H1 (cell line): ENCODE measurements at regions not wholly inside any gene's neighbourhood (a gene's known extent, or its start where the extent isn't known, plus 50 kb on each side); places are given as distances from the start of the nearest gene placed in this dataset.

Experiments
- CTCF ChIA-PET: fragments of 300-600 bp; sonication (Branson Sonifier 250); formaldehyde crosslinking; loops from one replicate; lab custom pipeline; 2021; ENCODE audit not compliant: partially characterized antibody; lab: Charles Lee
- POLR2A ChIA-PET: fragments of 300-600 bp; sonication (Branson Sonifier 250); formaldehyde crosslinking; loops from one replicate; lab custom pipeline; 2021; ENCODE audit warnings: inconsistent platforms; ENCODE audit not compliant: partially characterized antibody; lab: Charles Lee
- DNase-seq, 2 experiments: peaks; one replicate each; pipeline versions ENCODE4 v3.0.0 to v3.0.0-alpha.2; 2010 to 2022; ENCODE audit warnings: low spot score in 2 of 2, low read depth in 1 of 2, mixed read lengths in 1 of 2
- FAIRE-seq: peaks from 2 replicates; lab custom pipeline; 2011; peaks lifted over from hg19 to GRCh38; lab: Jason Lieb, UNC
- H2AFZ ChIP-seq: 2 replicates; pipeline ENCODE4 v1.8.1; 2012; ENCODE audit warnings: low read length, inconsistent platforms
- H2AK5ac ChIP-seq: 2 replicates; pipeline ENCODE4 v1.6.1; 2013; ENCODE audit warnings: low read depth, low read length
- H2BK120ac ChIP-seq: replicated peaks from 2 replicates; pipeline ENCODE3; 2013; ENCODE audit warnings: low read depth, low read length, inconsistent platforms
- H2BK12ac ChIP-seq: 2 replicates; pipeline ENCODE4 v1.6.1; 2013; ENCODE audit warnings: low read depth, low read length
- H2BK15ac ChIP-seq: 2 replicates; pipeline ENCODE4 v1.6.1; 2013; ENCODE audit warnings: low read length
- H2BK20ac ChIP-seq: 2 replicates; pipeline ENCODE4 v1.6.1; 2013; ENCODE audit warnings: low read length
- H2BK5ac ChIP-seq: 2 replicates; pipeline ENCODE4 v1.6.1; 2013; ENCODE audit warnings: low read depth, low read length
- H3K14ac ChIP-seq: 2 replicates; pipeline ENCODE4 v1.6.1; 2013; ENCODE audit warnings: inconsistent platforms; ENCODE audit not compliant: insufficient read length
- H3K18ac ChIP-seq: 2 replicates; pipeline ENCODE4 v1.6.1; 2013; ENCODE audit warnings: low read length; ENCODE audit errors: extremely low read depth
- H3K23ac ChIP-seq: 2 replicates; pipeline ENCODE4 v1.6.1; 2013; ENCODE audit warnings: inconsistent platforms; ENCODE audit not compliant: insufficient read length
- H3K23me2 ChIP-seq: 2 replicates; pipeline ENCODE4 v1.6.1; 2013; ENCODE audit warnings: low read depth, low read length
- H3K27ac ChIP-seq: 2 replicates; pipeline ENCODE4 v1.6.1; 2011; ENCODE audit warnings: low read depth, low read length, inconsistent platforms
- H3K27me3 ChIP-seq, 4 experiments: replicated peaks in 1 of 4; 1 replicate in 1 of 4; 2 replicates in 3 of 4; pipeline versions ENCODE4 v1.6.1 to v1.8.1; 2011 to 2013; ENCODE audit warnings: low read length in 3 of 4, mild to moderate bottlenecking in 3 of 4, inconsistent platforms in 2 of 4, mixed read lengths in 2 of 4, moderate library complexity in 1 of 4; ENCODE audit not compliant: control insufficient read depth in 3 of 4, insufficient read depth in 3 of 4; ENCODE audit errors: extremely low read depth in 1 of 4
- H3K36me3 ChIP-seq, 4 experiments: 2 replicates each; pipeline versions ENCODE4 v1.6.1 to v1.8.1; 2011 to 2013; ENCODE audit warnings: mild to moderate bottlenecking in 4 of 4, low read length in 3 of 4, moderate library complexity in 2 of 4, control low read depth in 1 of 4, inconsistent platforms in 1 of 4; ENCODE audit not compliant: insufficient read depth in 4 of 4, control insufficient read depth in 2 of 4
- H3K4ac ChIP-seq: replicated peaks from 2 replicates; pipeline ENCODE3; 2013; ENCODE audit warnings: low read length, low read depth, mixed read lengths, inconsistent platforms; ENCODE audit not compliant: insufficient read length
- H3K4me1 ChIP-seq, 4 experiments: replicated peaks in 1 of 4; 1 replicate in 1 of 4; 2 replicates in 3 of 4; pipeline versions ENCODE4 v1.6.1 to v1.8.1; 2011 to 2013; ENCODE audit warnings: low read length in 3 of 4, inconsistent platforms in 2 of 4, mixed read lengths in 1 of 4; ENCODE audit not compliant: insufficient read depth in 4 of 4, control insufficient read depth in 3 of 4
- H3K4me2 ChIP-seq, 2 experiments: 2 replicates each; pipeline versions ENCODE4 v1.6.1 to v1.8.1; 2011 to 2013; ENCODE audit warnings: low read depth in 2 of 2, low read length in 2 of 2, control low read depth in 1 of 2, inconsistent platforms in 1 of 2, mild to moderate bottlenecking in 1 of 2; ENCODE audit not compliant: insufficient read depth in 1 of 2
- H3K4me3 ChIP-seq, 4 experiments: fragments of 200-600, 300-600 bp in 1 of 4; sonication (generic), shearing (Covaris generic), sonication (Bioruptor Twin) in 1 of 4; 2 replicates each; pipeline versions ENCODE4 v1.5.1 to v1.8.1; 2011 to 2016; ENCODE audit warnings: low read length in 4 of 4, low read depth in 3 of 4, control low read depth in 2 of 4, inconsistent platforms in 2 of 4, mild to moderate bottlenecking in 2 of 4, mixed read lengths in 1 of 4, moderate library complexity in 1 of 4; ENCODE audit not compliant: insufficient read depth in 2 of 4; ENCODE audit errors: extremely low read depth in 1 of 4
- H3K56ac ChIP-seq: replicated peaks from 2 replicates; pipeline ENCODE3; 2013; ENCODE audit warnings: low read depth, mild to moderate bottlenecking, mixed read lengths, low read length, inconsistent platforms; ENCODE audit not compliant: insufficient read length
- H3K79me1 ChIP-seq: 2 replicates; pipeline ENCODE4 v1.6.1; 2013; ENCODE audit warnings: low read depth, low read length, control low read depth
- H3K79me2 ChIP-seq, 2 experiments: 2 replicates each; pipeline versions ENCODE4 v1.6.1 to v1.8.1; 2012 to 2013; ENCODE audit warnings: low read length in 2 of 2, mild to moderate bottlenecking in 2 of 2, inconsistent platforms in 1 of 2; ENCODE audit not compliant: insufficient read depth in 2 of 2, control insufficient read depth in 1 of 2
- H3K9ac ChIP-seq, 4 experiments: replicated peaks in 1 of 4; 1 replicate in 1 of 4; 2 replicates in 3 of 4; pipeline versions ENCODE4 v1.6.1 to v1.8.1; 2011 to 2013; ENCODE audit warnings: low read depth in 3 of 4, low read length in 3 of 4, control low read depth in 2 of 4, mild to moderate bottlenecking in 2 of 4, moderate library complexity in 2 of 4, inconsistent platforms in 1 of 4; ENCODE audit errors: extremely low read depth in 1 of 4
- H3K9me3 ChIP-seq, 2 experiments: 2 replicates each; pipeline versions ENCODE4 v1.6.1 to v1.8.1; 2012 to 2013; ENCODE audit warnings: mild to moderate bottlenecking in 2 of 2, moderate library complexity in 2 of 2, control low read depth in 1 of 2, inconsistent platforms in 1 of 2, low read depth in 1 of 2, low read length in 1 of 2, mixed read lengths in 1 of 2; ENCODE audit not compliant: insufficient read depth in 2 of 2
- H4K20me1 ChIP-seq, 2 experiments: replicated peaks in 1 of 2; 2 replicates each; pipeline versions ENCODE3 to v1.8.1; 2011 to 2013; ENCODE audit warnings: inconsistent platforms in 2 of 2, low read length in 2 of 2, mild to moderate bottlenecking in 1 of 2; ENCODE audit not compliant: insufficient read depth in 2 of 2, control insufficient read depth in 1 of 2
- H4K5ac ChIP-seq: 2 replicates; pipeline ENCODE4 v1.6.1; 2013; ENCODE audit warnings: low read length, low read depth, mixed read lengths, inconsistent platforms; ENCODE audit not compliant: insufficient read length
- H4K8ac ChIP-seq: 2 replicates; pipeline ENCODE4 v1.8.0; 2013; ENCODE audit warnings: mild to moderate bottlenecking, moderate library complexity, low read length, inconsistent platforms; ENCODE audit not compliant: insufficient read depth; ENCODE audit errors: extremely low read depth
- H4K91ac ChIP-seq: replicated peaks from 2 replicates; pipeline ENCODE3; 2013; ENCODE audit warnings: low read length, mixed read lengths, inconsistent platforms; ENCODE audit not compliant: insufficient read length
- CREB1 ChIP-seq: IDR thresholded peaks from 2 replicates; pipeline ENCODE4 v1.6.1; 2012; ENCODE audit warnings: inconsistent platforms
- EP300 ChIP-seq, 2 experiments: IDR thresholded peaks; 1 replicate in 1 of 2; 2 replicates in 1 of 2; pipeline ENCODE4 v1.6.1; 2011 to 2012; ENCODE audit warnings: low read depth in 2 of 2, low read length in 2 of 2, mild to moderate bottlenecking in 2 of 2, borderline replicate concordance in 1 of 2, inconsistent platforms in 1 of 2, moderate library complexity in 1 of 2
- GTF2F1 ChIP-seq: IDR thresholded peaks from 2 replicates; pipeline ENCODE4 v1.6.1; 2012; ENCODE audit warnings: low read depth, low read length, improper control_type of control experiment, borderline replicate concordance
- HDAC2 ChIP-seq, 2 experiments: fragments of 300-600 bp in 1 of 2; sonication (generic) in 1 of 2; IDR thresholded peaks; 2 replicates each; pipeline ENCODE4 v1.6.1; 2011 to 2012; ENCODE audit warnings: low read depth in 2 of 2, low read length in 2 of 2, mild to moderate bottlenecking in 2 of 2, moderate library complexity in 2 of 2, borderline replicate concordance in 1 of 2, inconsistent platforms in 1 of 2
- JUND ChIP-seq: IDR thresholded peaks from 2 replicates; pipeline ENCODE4 v1.6.1; 2011; ENCODE audit warnings: mild to moderate bottlenecking, improper control_type of control experiment, low read length
- KDM5A ChIP-seq: fragments of 200-600 bp; IDR thresholded peaks from 2 replicates; pipeline ENCODE4 v1.7.1; 2012; ENCODE audit warnings: mild to moderate bottlenecking, low read length, inconsistent platforms, mixed read lengths
- PHF8 ChIP-seq: fragments of 200-600 bp; sonication (generic); conservative IDR thresholded peaks from 2 replicates; pipeline ENCODE4 v1.7.1; 2012; ENCODE audit warnings: low read depth, mild to moderate bottlenecking, inconsistent platforms, low read length, moderate library complexity
- POLR2A ChIP-seq, 2 experiments: IDR thresholded peaks; 1 replicate in 1 of 2; 2 replicates in 1 of 2; pipeline ENCODE4 v1.6.1; 2011; ENCODE audit warnings: low read depth in 2 of 2, low read length in 2 of 2, mild to moderate bottlenecking in 2 of 2; ENCODE audit errors: control extremely low read depth in 1 of 2
- POLR2AphosphoS5 ChIP-seq: IDR thresholded peaks from 2 replicates; pipeline ENCODE4 v1.6.1; 2011; ENCODE audit warnings: low read depth, low read length
- RBBP5 ChIP-seq: IDR thresholded peaks from 2 replicates; pipeline ENCODE4 v1.7.1; 2012; ENCODE audit warnings: low read depth, mild to moderate bottlenecking, inconsistent platforms, low read length, moderate library complexity, borderline replicate concordance
- RXRA ChIP-seq: IDR thresholded peaks from 2 replicates; pipeline ENCODE4 v1.6.1; 2011; ENCODE audit warnings: low read depth, mild to moderate bottlenecking, low read length, moderate library complexity; ENCODE audit not compliant: insufficient read depth
- SIN3A ChIP-seq, 2 experiments: IDR thresholded peaks in 1 of 2; conservative IDR thresholded peaks in 1 of 2; 2 replicates each; pipeline ENCODE4 v1.6.1; 2011 to 2012; ENCODE audit warnings: low read length in 2 of 2, improper control_type of control experiment in 1 of 2, low read depth in 1 of 2, mild to moderate bottlenecking in 1 of 2
- SIX5 ChIP-seq: IDR thresholded peaks from 2 replicates; pipeline ENCODE4 v1.6.1; 2011; ENCODE audit warnings: mild to moderate bottlenecking, low read depth, low read length
- TBP ChIP-seq: IDR thresholded peaks from 2 replicates; pipeline ENCODE4 v1.6.1; 2011; ENCODE audit warnings: low read depth, low read length, improper control_type of control experiment
- WGBS, 2 experiments: shearing (Covaris generic) in 1 of 2; methylation state at CpG; one replicate each; pipeline versions ENCODE4 v1.1.6 to v1.1.7; 2013 to 2015; ENCODE audit warnings: low lambda C conversion rate in 2 of 2, mixed read lengths in 2 of 2, inconsistent platforms in 1 of 2, low coverage in 1 of 2, missing lambda C conversion rate in 1 of 2; ENCODE audit not compliant: insufficient replicate concordance in 2 of 2, insufficient coverage in 1 of 2, insufficient read length in 1 of 2; ENCODE audit errors: extremely low coverage in 1 of 2, missing lambda C conversion rate in 1 of 2; 5-methylcytosine and 5-hydroxymethylcytosine counted together

- no peak overlapping the region for H2BK20ac ChIP-seq
- DNase-seq (no peak), FAIRE-seq (no peak)
- ChIA-PET POLR2A (no interaction called here), CTCF (no interaction called here)
- no peaks in the 10 kb centered on the region for H4K20me1 ChIP-seq
- no peak overlapping the region for H2AFZ ChIP-seq
- H4K8ac ChIP-seq: no peak overlapping the region
- H2BK5ac ChIP-seq: no peak overlapping the region
- no peaks in the 10 kb centered on the region; the same call in 1 of the 2 replicates for H3K23me2 ChIP-seq
- no peak overlapping the region for H2BK12ac ChIP-seq
- 45% methylated on average over 2 of the region's 2 CpGs; no CpG with 5 or more reads in 1 of the 2 experiments for WGBS, 2 experiments
- H4K91ac ChIP-seq: no peak overlapping the region
- no peak for TF ChIP-seq SIX5
- TF ChIP-seq PHF8: no peak
- no peak for TF ChIP-seq RBBP5
- TF ChIP-seq POLR2AphosphoS5: no peak
- TF ChIP-seq RXRA: no peak
- TF ChIP-seq TBP: no peak
- TF ChIP-seq SIN3A (conservative IDR thresholded peaks at IDR 0.05 in 1 of 2, IDR thresholded peaks at IDR 0.05 in 1 of 2; ENCODE audit: low read depth in 1 of 2, low read length in 2 of 2): no peak
- no peak for TF ChIP-seq CREB1
- no peak for TF ChIP-seq JUND
- TF ChIP-seq KDM5A: no peak
- no peak for TF ChIP-seq EP300 (IDR thresholded peaks at IDR 0.05; ENCODE audit: borderline replicate concordance in 1 of 2, low read depth in 2 of 2, low read length in 2 of 2)
- no peak for TF ChIP-seq HDAC2 (IDR thresholded peaks at IDR 0.05; ENCODE audit: borderline replicate concordance in 1 of 2, low read depth in 2 of 2, low read length in 2 of 2)
- no peak for TF ChIP-seq GTF2F1
- no peak for TF ChIP-seq POLR2A (IDR thresholded peaks at IDR 0.05; ENCODE audit: control extremely low read depth in 1 of 2, low read depth in 2 of 2, low read length in 2 of 2)
- no peak overlapping the region for H4K5ac ChIP-seq
- no peak overlapping the region for H2BK120ac ChIP-seq
- H3K79me2 ChIP-seq: no peaks in the 10 kb centered on the region
- H3K23ac ChIP-seq: no peak overlapping the region
- no peak overlapping the region for H3K4me2 ChIP-seq
- no peaks in the 10 kb centered on the region for H3K9me3 ChIP-seq
- H3K27me3 ChIP-seq: no peaks in the 10 kb centered on the region
- H3K36me3 ChIP-seq: no peaks in the 10 kb centered on the region
- H3K9ac ChIP-seq: no peak overlapping the region
- no peak overlapping the region for H2AK5ac ChIP-seq
- H3K14ac ChIP-seq: no peak overlapping the region
- no peak overlapping the region for H3K4ac ChIP-seq
- H2BK15ac ChIP-seq: no peak overlapping the region
- no peak overlapping the region for H3K4me3 ChIP-seq
- H3K4me1 ChIP-seq: no peaks in the 10 kb centered on the region
- no peak overlapping the region for H3K56ac ChIP-seq
- no peak overlapping the region for H3K18ac ChIP-seq
- H3K27ac ChIP-seq: no peak overlapping the region
- H3K79me1 ChIP-seq: no peaks in the 10 kb centered on the region
Measured at GRCh38 chr4:90027565-90027964, 99.6 kb upstream of the CCSER1 start.
